ENCODE measurements at regions not wholly inside any gene's neighbourhood (a gene's known extent, or its start where the extent isn't known, plus 50 kb on each side); places are given as distances from the start of the nearest gene placed in this dataset.

DNA sequence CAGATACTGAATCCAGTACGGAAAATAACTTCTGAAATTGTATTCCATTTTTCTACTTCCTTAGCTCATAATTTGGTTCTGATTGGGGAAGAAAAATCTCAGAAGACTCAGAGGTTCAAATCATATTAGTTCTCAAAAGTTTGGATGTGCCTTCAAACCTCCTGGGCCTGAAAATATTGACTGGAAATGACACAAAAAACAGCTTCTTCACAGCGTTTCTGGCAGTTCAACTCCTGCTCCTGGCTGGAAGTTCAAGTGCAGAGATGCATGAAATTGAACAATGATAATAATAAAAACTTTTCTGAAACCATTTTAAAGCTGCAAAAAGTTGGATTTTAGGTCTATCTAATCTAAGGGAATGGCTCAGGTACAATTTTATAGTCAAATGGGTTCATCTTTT lies 1459.9 kb upstream of the CELF4 start:
- TF ChIP-seq REST (IDR thresholded peaks at IDR 0.05; ENCODE audit: insufficient read depth in 1 of 2, low read depth in 2 of 2, low read length in 2 of 2) = no peak
- TF ChIP-seq FOXP2 (optimal IDR thresholded peaks at IDR 0.05; ENCODE audit: borderline replicate concordance, extremely low read depth, extremely low read length, insufficient read depth) = no peak
- no peak for TF ChIP-seq POLR2AphosphoS5 (IDR thresholded peaks at IDR 0.05; ENCODE audit: low read depth, low read length)
- no peak for TF ChIP-seq TAF1 (IDR thresholded peaks at IDR 0.05; ENCODE audit: borderline replicate concordance, insufficient read depth, low read length)
- TF ChIP-seq SIN3A (IDR thresholded peaks at IDR 0.05; ENCODE audit: borderline replicate concordance, insufficient read depth, low read length) = no peak

- TF ChIP-seq POLR2AphosphoS5 (IDR thresholded peaks at IDR 0.05; ENCODE audit: low read depth, low read length) = no peak
- TF ChIP-seq SIN3A (IDR thresholded peaks at IDR 0.05; ENCODE audit: borderline replicate concordance, insufficient read depth, low read length) = no peak
- no peak for TF ChIP-seq REST (IDR thresholded peaks at IDR 0.05; ENCODE audit: insufficient read depth in 1 of 2, low read depth in 2 of 2, low read length in 2 of 2)
- TF ChIP-seq TAF1 (IDR thresholded peaks at IDR 0.05; ENCODE audit: borderline replicate concordance, insufficient read depth, low read length) = no peak
- no peak for TF ChIP-seq FOXP2 (optimal IDR thresholded peaks at IDR 0.05; ENCODE audit: borderline replicate concordance, extremely low read depth, extremely low read length, insufficient read depth)
Observed at GRCh38 chr18:39019989-39020388, 1454.4 kb upstream of the CELF4 start.

- TF ChIP-seq POLR2AphosphoS5 (IDR thresholded peaks at IDR 0.05; ENCODE audit: low read depth, low read length) (no peak), FOXP2 (optimal IDR thresholded peaks at IDR 0.05; ENCODE audit: borderline replicate concordance, extremely low read depth, extremely low read length, insufficient read depth) (no peak), SIN3A (IDR thresholded peaks at IDR 0.05; ENCODE audit: borderline replicate concordance, insufficient read depth, low read length) (no peak), TAF1 (IDR thresholded peaks at IDR 0.05; ENCODE audit: borderline replicate concordance, insufficient read depth, low read length) (no peak), REST (IDR thresholded peaks at IDR 0.05; ENCODE audit: insufficient read depth in 1 of 2, low read depth in 2 of 2, low read length in 2 of 2) (no peak)
Observed at GRCh38 chr18:39007031-39007902, 1441.7 kb upstream of the CELF4 start.

DNA sequence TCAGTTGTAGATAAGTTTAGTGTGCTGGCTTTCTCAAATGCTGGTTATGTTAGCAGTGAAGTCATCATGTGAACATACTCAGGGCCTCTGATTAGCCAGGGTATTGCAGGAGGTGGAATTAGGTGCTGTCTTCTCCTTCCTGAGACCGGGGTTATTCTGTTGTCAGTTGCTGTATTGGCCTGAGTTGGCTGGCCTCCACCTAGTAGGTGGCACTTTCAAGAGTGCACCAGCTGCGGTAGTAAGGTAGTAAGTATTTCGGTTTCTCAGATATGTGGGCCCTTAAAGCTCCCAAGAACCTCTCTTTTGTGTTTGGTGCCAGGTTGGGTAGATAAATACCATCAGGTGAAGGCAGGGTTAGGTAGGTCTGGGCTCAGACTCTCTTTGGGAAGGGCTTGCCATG lies 1430.5 kb upstream of the CELF4 start:
- TF ChIP-seq FOXP2 (optimal IDR thresholded peaks at IDR 0.05; ENCODE audit: borderline replicate concordance, extremely low read depth, extremely low read length, insufficient read depth) (no peak), SIN3A (IDR thresholded peaks at IDR 0.05; ENCODE audit: borderline replicate concordance, insufficient read depth, low read length) (no peak), POLR2AphosphoS5 (IDR thresholded peaks at IDR 0.05; ENCODE audit: low read depth, low read length) (no peak), TAF1 (IDR thresholded peaks at IDR 0.05; ENCODE audit: borderline replicate concordance, insufficient read depth, low read length) (no peak), REST (IDR thresholded peaks at IDR 0.05; ENCODE audit: insufficient read depth in 1 of 2, low read depth in 2 of 2, low read length in 2 of 2) (no peak)

Data from PFSK-1 (cell line).